H1 (cell line): ENCODE measurements at regions not wholly inside any gene's neighbourhood (a gene's known extent, or its start where the extent isn't known, plus 50 kb on each side); places are given as distances from the start of the nearest gene placed in this dataset.

Experiments used
- CTCF ChIA-PET: fragments of 300-600 bp; sonication (Branson Sonifier 250); formaldehyde crosslinking; loops from one replicate; lab custom pipeline; 2021; ENCODE audit not compliant: partially characterized antibody; lab: Charles Lee
- POLR2A ChIA-PET: fragments of 300-600 bp; sonication (Branson Sonifier 250); formaldehyde crosslinking; loops from one replicate; lab custom pipeline; 2021; ENCODE audit warnings: inconsistent platforms; ENCODE audit not compliant: partially characterized antibody; lab: Charles Lee
- DNase-seq, 2 experiments: peaks; one replicate each; pipeline versions ENCODE4 v3.0.0 to v3.0.0-alpha.2; 2010 to 2022; ENCODE audit warnings: low spot score in 2 of 2, low read depth in 1 of 2, mixed read lengths in 1 of 2
- FAIRE-seq: peaks from 2 replicates; lab custom pipeline; 2011; peaks lifted over from hg19 to GRCh38; lab: Jason Lieb, UNC
- H2AFZ ChIP-seq: 2 replicates; pipeline ENCODE4 v1.8.1; 2012; ENCODE audit warnings: low read length, inconsistent platforms
- H2AK5ac ChIP-seq: 2 replicates; pipeline ENCODE4 v1.6.1; 2013; ENCODE audit warnings: low read depth, low read length
- H2BK120ac ChIP-seq: replicated peaks from 2 replicates; pipeline ENCODE3; 2013; ENCODE audit warnings: low read depth, low read length, inconsistent platforms
- H2BK12ac ChIP-seq: 2 replicates; pipeline ENCODE4 v1.6.1; 2013; ENCODE audit warnings: low read depth, low read length
- H2BK15ac ChIP-seq: 2 replicates; pipeline ENCODE4 v1.6.1; 2013; ENCODE audit warnings: low read length
- H2BK20ac ChIP-seq: 2 replicates; pipeline ENCODE4 v1.6.1; 2013; ENCODE audit warnings: low read length
- H2BK5ac ChIP-seq: 2 replicates; pipeline ENCODE4 v1.6.1; 2013; ENCODE audit warnings: low read depth, low read length
- H3K14ac ChIP-seq: 2 replicates; pipeline ENCODE4 v1.6.1; 2013; ENCODE audit warnings: inconsistent platforms; ENCODE audit not compliant: insufficient read length
- H3K18ac ChIP-seq: 2 replicates; pipeline ENCODE4 v1.6.1; 2013; ENCODE audit warnings: low read length; ENCODE audit errors: extremely low read depth
- H3K23ac ChIP-seq: 2 replicates; pipeline ENCODE4 v1.6.1; 2013; ENCODE audit warnings: inconsistent platforms; ENCODE audit not compliant: insufficient read length
- H3K23me2 ChIP-seq: 2 replicates; pipeline ENCODE4 v1.6.1; 2013; ENCODE audit warnings: low read depth, low read length
- H3K27ac ChIP-seq: 2 replicates; pipeline ENCODE4 v1.6.1; 2011; ENCODE audit warnings: low read depth, low read length, inconsistent platforms
- H3K27me3 ChIP-seq, 4 experiments: replicated peaks in 1 of 4; 1 replicate in 1 of 4; 2 replicates in 3 of 4; pipeline versions ENCODE4 v1.6.1 to v1.8.1; 2011 to 2013; ENCODE audit warnings: low read length in 3 of 4, mild to moderate bottlenecking in 3 of 4, inconsistent platforms in 2 of 4, mixed read lengths in 2 of 4, moderate library complexity in 1 of 4; ENCODE audit not compliant: control insufficient read depth in 3 of 4, insufficient read depth in 3 of 4; ENCODE audit errors: extremely low read depth in 1 of 4
- H3K36me3 ChIP-seq, 4 experiments: 2 replicates each; pipeline versions ENCODE4 v1.6.1 to v1.8.1; 2011 to 2013; ENCODE audit warnings: mild to moderate bottlenecking in 4 of 4, low read length in 3 of 4, moderate library complexity in 2 of 4, control low read depth in 1 of 4, inconsistent platforms in 1 of 4; ENCODE audit not compliant: insufficient read depth in 4 of 4, control insufficient read depth in 2 of 4
- H3K4ac ChIP-seq: replicated peaks from 2 replicates; pipeline ENCODE3; 2013; ENCODE audit warnings: low read length, low read depth, mixed read lengths, inconsistent platforms; ENCODE audit not compliant: insufficient read length
- H3K4me1 ChIP-seq, 4 experiments: replicated peaks in 1 of 4; 1 replicate in 1 of 4; 2 replicates in 3 of 4; pipeline versions ENCODE4 v1.6.1 to v1.8.1; 2011 to 2013; ENCODE audit warnings: low read length in 3 of 4, inconsistent platforms in 2 of 4, mixed read lengths in 1 of 4; ENCODE audit not compliant: insufficient read depth in 4 of 4, control insufficient read depth in 3 of 4
- H3K4me2 ChIP-seq, 2 experiments: 2 replicates each; pipeline versions ENCODE4 v1.6.1 to v1.8.1; 2011 to 2013; ENCODE audit warnings: low read depth in 2 of 2, low read length in 2 of 2, control low read depth in 1 of 2, inconsistent platforms in 1 of 2, mild to moderate bottlenecking in 1 of 2; ENCODE audit not compliant: insufficient read depth in 1 of 2
- H3K4me3 ChIP-seq, 4 experiments: fragments of 200-600, 300-600 bp in 1 of 4; sonication (generic), shearing (Covaris generic), sonication (Bioruptor Twin) in 1 of 4; 2 replicates each; pipeline versions ENCODE4 v1.5.1 to v1.8.1; 2011 to 2016; ENCODE audit warnings: low read length in 4 of 4, low read depth in 3 of 4, control low read depth in 2 of 4, inconsistent platforms in 2 of 4, mild to moderate bottlenecking in 2 of 4, mixed read lengths in 1 of 4, moderate library complexity in 1 of 4; ENCODE audit not compliant: insufficient read depth in 2 of 4; ENCODE audit errors: extremely low read depth in 1 of 4
- H3K56ac ChIP-seq: replicated peaks from 2 replicates; pipeline ENCODE3; 2013; ENCODE audit warnings: low read depth, mild to moderate bottlenecking, mixed read lengths, low read length, inconsistent platforms; ENCODE audit not compliant: insufficient read length
- H3K79me1 ChIP-seq: 2 replicates; pipeline ENCODE4 v1.6.1; 2013; ENCODE audit warnings: low read depth, low read length, control low read depth
- H3K79me2 ChIP-seq, 2 experiments: 2 replicates each; pipeline versions ENCODE4 v1.6.1 to v1.8.1; 2012 to 2013; ENCODE audit warnings: low read length in 2 of 2, mild to moderate bottlenecking in 2 of 2, inconsistent platforms in 1 of 2; ENCODE audit not compliant: insufficient read depth in 2 of 2, control insufficient read depth in 1 of 2
- H3K9ac ChIP-seq, 4 experiments: replicated peaks in 1 of 4; 1 replicate in 1 of 4; 2 replicates in 3 of 4; pipeline versions ENCODE4 v1.6.1 to v1.8.1; 2011 to 2013; ENCODE audit warnings: low read depth in 3 of 4, low read length in 3 of 4, control low read depth in 2 of 4, mild to moderate bottlenecking in 2 of 4, moderate library complexity in 2 of 4, inconsistent platforms in 1 of 4; ENCODE audit errors: extremely low read depth in 1 of 4
- H3K9me3 ChIP-seq, 2 experiments: 2 replicates each; pipeline versions ENCODE4 v1.6.1 to v1.8.1; 2012 to 2013; ENCODE audit warnings: mild to moderate bottlenecking in 2 of 2, moderate library complexity in 2 of 2, control low read depth in 1 of 2, inconsistent platforms in 1 of 2, low read depth in 1 of 2, low read length in 1 of 2, mixed read lengths in 1 of 2; ENCODE audit not compliant: insufficient read depth in 2 of 2
- H4K20me1 ChIP-seq, 2 experiments: replicated peaks in 1 of 2; 2 replicates each; pipeline versions ENCODE3 to v1.8.1; 2011 to 2013; ENCODE audit warnings: inconsistent platforms in 2 of 2, low read length in 2 of 2, mild to moderate bottlenecking in 1 of 2; ENCODE audit not compliant: insufficient read depth in 2 of 2, control insufficient read depth in 1 of 2
- H4K5ac ChIP-seq: 2 replicates; pipeline ENCODE4 v1.6.1; 2013; ENCODE audit warnings: low read length, low read depth, mixed read lengths, inconsistent platforms; ENCODE audit not compliant: insufficient read length
- H4K8ac ChIP-seq: 2 replicates; pipeline ENCODE4 v1.8.0; 2013; ENCODE audit warnings: mild to moderate bottlenecking, moderate library complexity, low read length, inconsistent platforms; ENCODE audit not compliant: insufficient read depth; ENCODE audit errors: extremely low read depth
- H4K91ac ChIP-seq: replicated peaks from 2 replicates; pipeline ENCODE3; 2013; ENCODE audit warnings: low read length, mixed read lengths, inconsistent platforms; ENCODE audit not compliant: insufficient read length
- BRCA1 ChIP-seq: IDR thresholded peaks from 2 replicates; pipeline ENCODE4 v1.6.1; 2012; ENCODE audit warnings: low read depth, low read length, improper control_type of control experiment
- EZH2 ChIP-seq: fragments of 200-600 bp; sonication (generic); IDR thresholded peaks from 2 replicates; pipeline ENCODE4 v1.7.1; 2012; ENCODE audit warnings: low read depth, mild to moderate bottlenecking, moderate library complexity, low read length, inconsistent platforms; ENCODE audit not compliant: severe bottlenecking
- MAFK ChIP-seq: IDR thresholded peaks from 2 replicates; pipeline ENCODE4 v1.6.1; 2012; ENCODE audit warnings: low read depth, mild to moderate bottlenecking, improper control_type of control experiment, low read length
- RBBP5 ChIP-seq: IDR thresholded peaks from 2 replicates; pipeline ENCODE4 v1.7.1; 2012; ENCODE audit warnings: low read depth, mild to moderate bottlenecking, inconsistent platforms, low read length, moderate library complexity, borderline replicate concordance
- RNF2 ChIP-seq: fragments of 200-900, 300-1000 bp; sonication (generic); IDR thresholded peaks from 2 replicates; pipeline ENCODE4 v1.7.1; 2016; ENCODE audit warnings: borderline replicate concordance, low read depth, mild to moderate bottlenecking, antibody characterized with exemption, low read length; ENCODE audit not compliant: poor library complexity, severe bottlenecking; ENCODE audit errors: missing control alignments
- SP2 ChIP-seq: IDR thresholded peaks from 2 replicates; pipeline ENCODE4 v1.6.1; 2012; ENCODE audit warnings: mild to moderate bottlenecking, low read length, inconsistent platforms
- SP4 ChIP-seq: IDR thresholded peaks from 2 replicates; pipeline ENCODE4 v1.6.1; 2012; ENCODE audit warnings: low read length, inconsistent platforms
- SUZ12 ChIP-seq: fragments of 200-600 bp; sonication (generic); IDR thresholded peaks from 2 replicates; pipeline ENCODE4 v1.6.1; 2012; ENCODE audit warnings: mild to moderate bottlenecking, inconsistent platforms, low read length, moderate library complexity, mixed read lengths
- WGBS, 2 experiments: shearing (Covaris generic) in 1 of 2; methylation state at CpG; one replicate each; pipeline versions ENCODE4 v1.1.6 to v1.1.7; 2013 to 2015; ENCODE audit warnings: low lambda C conversion rate in 2 of 2, mixed read lengths in 2 of 2, inconsistent platforms in 1 of 2, low coverage in 1 of 2, missing lambda C conversion rate in 1 of 2; ENCODE audit not compliant: insufficient replicate concordance in 2 of 2, insufficient coverage in 1 of 2, insufficient read length in 1 of 2; ENCODE audit errors: extremely low coverage in 1 of 2, missing lambda C conversion rate in 1 of 2; 5-methylcytosine and 5-hydroxymethylcytosine counted together

DNA sequence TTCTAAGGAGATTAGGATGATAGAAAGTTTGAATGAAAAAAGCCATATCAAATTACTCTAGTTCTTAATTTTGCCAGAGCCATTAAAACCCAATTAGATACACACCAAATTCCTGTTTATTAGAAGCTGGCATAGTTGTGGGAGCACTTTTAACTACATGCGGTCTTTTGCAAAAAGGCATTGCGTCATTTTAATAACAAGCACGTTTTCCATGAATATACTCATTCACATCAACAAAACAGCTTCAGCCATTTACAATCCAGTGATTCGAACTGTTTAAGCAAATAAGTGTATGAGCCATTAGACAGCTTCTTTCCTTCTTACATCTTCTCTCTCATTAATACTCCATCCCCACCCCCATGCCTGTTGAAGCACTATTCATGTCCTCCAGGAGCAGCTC, 109.5 kb upstream of the EOLA2 start:
- Histone ChIP-seq H3K23me2 (no peaks in the 10 kb centered on the region), H3K4me1 (no peaks in the 10 kb centered on the region), H2BK12ac (no peak overlapping the region), H2BK120ac (no peak overlapping the region), H2BK15ac (no peak overlapping the region), H3K4ac (no peak overlapping the region), H2AFZ (no peak overlapping the region), H3K56ac (no peak overlapping the region), H3K36me3 (no peaks in the 10 kb centered on the region), H2BK20ac (no peak overlapping the region), H2AK5ac (no peak overlapping the region), H3K27ac (no peak overlapping the region), H3K4me3 (no peak overlapping the region), H4K20me1 (no peaks in the 10 kb centered on the region), H3K14ac (no peak overlapping the region), H3K9ac (no peak overlapping the region), H4K91ac (no peak overlapping the region), H3K9me3 (no peaks in the 10 kb centered on the region), H3K18ac (no peak overlapping the region), H3K4me2 (no peak overlapping the region), H4K8ac (no peak overlapping the region), H3K27me3 (no peaks in the 10 kb centered on the region), H3K23ac (no peak overlapping the region), H2BK5ac (no peak overlapping the region), H4K5ac (no peak overlapping the region), H3K79me1 (no peaks in the 10 kb centered on the region), H3K79me2 (no peaks in the 10 kb centered on the region)
- WGBS, 2 experiments, result 96% methylated on average over 3 of the region's 4 CpGs; no CpG with 5 or more reads in 1 of the 2 experiments
- TF ChIP-seq EZH2 (no peak), SP4 (no peak), BRCA1 (no peak), RNF2 (no peak), MAFK (no peak), RBBP5 (no peak), SP2 (no peak), SUZ12 (no peak)
- ChIA-PET POLR2A (no interaction called here), CTCF (no interaction called here)
- DNase-seq (no peak), FAIRE-seq (no peak)
